Loucy (cell line): ENCODE measurements at regions not wholly inside any gene's neighbourhood (a gene's known extent, or its start where the extent isn't known, plus 50 kb on each side); places are given as distances from the start of the nearest gene placed in this dataset.
A peak's percentile ranks its signal among the peaks of the same experiment; 100 is the strongest.

Source experiments
- CTCF ChIP-seq: fragments of 200-600 bp; sonication (generic); conservative IDR thresholded peaks from 2 replicates; pipeline ENCODE4 v1.5.1; 2014; ENCODE audit warnings: mild to moderate bottlenecking, antibody characterized with exemption, low read length
- EZH2phosphoT487 ChIP-seq: fragments of 200-600 bp; IDR thresholded peaks from 2 replicates; pipeline ENCODE4 v1.6.1; 2018; ENCODE audit warnings: antibody characterized with exemption, mild to moderate bottlenecking, moderate library complexity, borderline replicate concordance

GRCh38 chr11:11010624-11011127 lies 152.8 kb upstream of the ZBED5 start:
- TF ChIP-seq CTCF (peak; percentile 16; the same call in 1 of the 2 replicates), EZH2phosphoT487 (no peak)
